Ovary (tissue), 3 donors: ENCODE measurements at regions not wholly inside any gene's neighbourhood (a gene's known extent, or its start where the extent isn't known, plus 50 kb on each side); places are given as distances from the start of the nearest gene placed in this dataset.

Experiments
- POLR2A ChIP-seq: fragments of 450-650 bp; IDR thresholded peaks from one replicate; pipeline ENCODE4 v1.6.1; 2017; ENCODE audit warnings: antibody characterized with exemption, mild to moderate bottlenecking, moderate library complexity
- TF ChIP-seq, protein P1 (sequence below), 3 donors: fragments of 450-650 bp in 2 of 3; fragments of 200-600 bp in 1 of 3; IDR thresholded peaks; one replicate each; pipeline versions ENCODE4 v1.5.1 to v1.8.0; 2016 to 2022; ENCODE audit warnings: antibody characterized with exemption in 3 of 3, mild to moderate bottlenecking in 1 of 3
- donor health status: DM: no; HTN: no; CAD: no.

DNA sequence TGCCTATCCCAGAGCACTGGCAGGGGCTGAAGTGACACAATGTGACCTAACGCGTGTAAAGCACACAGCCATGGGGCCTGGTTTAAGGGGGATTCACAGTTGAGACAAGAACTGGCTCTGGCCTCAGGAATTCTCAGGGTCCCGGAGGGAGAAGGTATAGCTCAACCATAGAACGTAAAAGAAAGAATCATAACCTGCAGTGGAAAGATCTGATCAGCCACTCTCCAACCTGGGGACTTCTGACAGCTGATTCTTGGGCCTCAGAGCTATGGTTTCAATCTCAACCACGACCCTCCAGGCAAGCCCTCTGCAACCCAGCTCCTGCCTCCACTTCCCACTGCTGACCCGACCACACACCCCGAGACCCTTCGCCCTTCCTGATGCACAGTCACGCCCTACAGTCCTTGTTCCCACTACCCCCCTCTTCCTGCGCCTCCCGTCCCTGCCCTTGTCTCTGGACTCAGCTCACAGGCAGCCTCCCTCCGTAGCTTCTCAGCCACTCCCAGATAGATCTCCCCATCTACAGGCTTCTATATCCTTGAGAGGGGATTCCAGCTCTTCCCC, 245.2 kb downstream of the BUB3 start:
- TF ChIP-seq, protein P1, sequence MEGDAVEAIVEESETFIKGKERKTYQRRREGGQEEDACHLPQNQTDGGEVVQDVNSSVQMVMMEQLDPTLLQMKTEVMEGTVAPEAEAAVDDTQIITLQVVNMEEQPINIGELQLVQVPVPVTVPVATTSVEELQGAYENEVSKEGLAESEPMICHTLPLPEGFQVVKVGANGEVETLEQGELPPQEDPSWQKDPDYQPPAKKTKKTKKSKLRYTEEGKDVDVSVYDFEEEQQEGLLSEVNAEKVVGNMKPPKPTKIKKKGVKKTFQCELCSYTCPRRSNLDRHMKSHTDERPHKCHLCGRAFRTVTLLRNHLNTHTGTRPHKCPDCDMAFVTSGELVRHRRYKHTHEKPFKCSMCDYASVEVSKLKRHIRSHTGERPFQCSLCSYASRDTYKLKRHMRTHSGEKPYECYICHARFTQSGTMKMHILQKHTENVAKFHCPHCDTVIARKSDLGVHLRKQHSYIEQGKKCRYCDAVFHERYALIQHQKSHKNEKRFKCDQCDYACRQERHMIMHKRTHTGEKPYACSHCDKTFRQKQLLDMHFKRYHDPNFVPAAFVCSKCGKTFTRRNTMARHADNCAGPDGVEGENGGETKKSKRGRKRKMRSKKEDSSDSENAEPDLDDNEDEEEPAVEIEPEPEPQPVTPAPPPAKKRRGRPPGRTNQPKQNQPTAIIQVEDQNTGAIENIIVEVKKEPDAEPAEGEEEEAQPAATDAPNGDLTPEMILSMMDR (IDR thresholded peaks at IDR 0.05): no peak
- no peak for TF ChIP-seq POLR2A
